HL-60 (cell line): ENCODE measurements at regions not wholly inside any gene's neighbourhood (a gene's known extent, or its start where the extent isn't known, plus 50 kb on each side); places are given as distances from the start of the nearest gene placed in this dataset.

Experiments used
- DNase-seq, 2 experiments: peaks; one replicate each; pipeline ENCODE4 v3.0.0-alpha.2; 2010 to 2020; ENCODE audit warnings: low read depth in 1 of 2, low spot score in 1 of 2
- H3K27ac ChIP-seq: fragments of 250-450 bp; sonication (Bioruptor Pico); replicated peaks from 2 replicates; pipeline ENCODE4 v1.5.1; 2020; ENCODE audit warnings: mild to moderate bottlenecking, moderate library complexity
- H3K27me3 ChIP-seq: fragments of 250-450 bp; sonication (Bioruptor Pico); 2 replicates; pipeline ENCODE4 v1.5.1; 2021; ENCODE audit warnings: mild to moderate bottlenecking, moderate library complexity; ENCODE audit not compliant: insufficient read depth, poor library complexity, severe bottlenecking
- H3K4me3 ChIP-seq: replicated peaks from 2 replicates; pipeline ENCODE4 v1.5.1; 2011; ENCODE audit warnings: mild to moderate bottlenecking, control low read depth, low read length; ENCODE audit not compliant: insufficient read depth
- GABPA ChIP-seq: IDR thresholded peaks from 2 replicates; pipeline ENCODE4 v1.6.1; 2012; ENCODE audit warnings: low read depth
- POLR2AphosphoS5 ChIP-seq: IDR thresholded peaks from 2 replicates; pipeline ENCODE4 v1.6.1; 2012; ENCODE audit warnings: low read depth
- REST ChIP-seq: IDR thresholded peaks from 2 replicates; pipeline ENCODE4 v1.6.1; 2012; ENCODE audit warnings: low read depth; ENCODE audit not compliant: insufficient replicate concordance
- SPI1 ChIP-seq: IDR thresholded peaks from 2 replicates; pipeline ENCODE4 v1.6.1; 2012; ENCODE audit warnings: low read depth, mild to moderate bottlenecking, borderline replicate concordance
- TF ChIP-seq, protein P1 (sequence below): IDR thresholded peaks from one replicate; pipeline ENCODE4 v1.5.1; 2011; ENCODE audit warnings: low read length, control low read depth, inconsistent platforms; ENCODE audit not compliant: insufficient read depth

DNA sequence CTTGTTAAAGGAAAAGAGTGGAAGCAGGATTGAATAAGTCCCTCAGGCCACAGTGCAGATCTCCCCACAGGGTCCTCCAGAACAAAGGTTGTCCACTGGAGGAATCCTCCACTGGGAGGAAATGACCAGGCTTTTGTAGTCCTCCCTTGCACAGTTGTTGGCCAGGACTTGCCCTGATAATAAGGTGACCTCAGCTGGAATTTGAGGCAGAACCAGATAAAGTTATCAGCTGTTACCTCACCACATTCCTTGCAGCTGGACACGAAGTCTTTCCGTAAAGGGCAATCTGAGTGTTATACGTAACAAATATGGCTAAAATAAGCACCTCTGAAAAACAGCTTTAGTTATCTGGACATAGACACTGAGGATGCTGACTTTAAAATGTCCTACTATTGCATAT is 83.5 kb upstream of the NAALADL2 start:
- TF ChIP-seq, protein P1, sequence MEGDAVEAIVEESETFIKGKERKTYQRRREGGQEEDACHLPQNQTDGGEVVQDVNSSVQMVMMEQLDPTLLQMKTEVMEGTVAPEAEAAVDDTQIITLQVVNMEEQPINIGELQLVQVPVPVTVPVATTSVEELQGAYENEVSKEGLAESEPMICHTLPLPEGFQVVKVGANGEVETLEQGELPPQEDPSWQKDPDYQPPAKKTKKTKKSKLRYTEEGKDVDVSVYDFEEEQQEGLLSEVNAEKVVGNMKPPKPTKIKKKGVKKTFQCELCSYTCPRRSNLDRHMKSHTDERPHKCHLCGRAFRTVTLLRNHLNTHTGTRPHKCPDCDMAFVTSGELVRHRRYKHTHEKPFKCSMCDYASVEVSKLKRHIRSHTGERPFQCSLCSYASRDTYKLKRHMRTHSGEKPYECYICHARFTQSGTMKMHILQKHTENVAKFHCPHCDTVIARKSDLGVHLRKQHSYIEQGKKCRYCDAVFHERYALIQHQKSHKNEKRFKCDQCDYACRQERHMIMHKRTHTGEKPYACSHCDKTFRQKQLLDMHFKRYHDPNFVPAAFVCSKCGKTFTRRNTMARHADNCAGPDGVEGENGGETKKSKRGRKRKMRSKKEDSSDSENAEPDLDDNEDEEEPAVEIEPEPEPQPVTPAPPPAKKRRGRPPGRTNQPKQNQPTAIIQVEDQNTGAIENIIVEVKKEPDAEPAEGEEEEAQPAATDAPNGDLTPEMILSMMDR, result no peak
- TF ChIP-seq GABPA (no peak), REST (no peak), POLR2AphosphoS5 (no peak), SPI1 (no peak)
- H3K27me3 ChIP-seq, result no peaks in the 10 kb centered on the region
- no peak overlapping the region for H3K27ac ChIP-seq
- no peak for DNase-seq
- H3K4me3 ChIP-seq, result no peak overlapping the region

GRCh38 chr3:174776123-174776522 is 83.0 kb upstream of the NAALADL2 start:
- no peak overlapping the region for H3K4me3 ChIP-seq
- no peaks in the 10 kb centered on the region for H3K27me3 ChIP-seq
- no peak for DNase-seq
- TF ChIP-seq SPI1 (no peak), GABPA (no peak), POLR2AphosphoS5 (no peak), REST (no peak)
- TF ChIP-seq, protein P1, result no peak
- H3K27ac ChIP-seq, result no peak overlapping the region

GRCh38 chr3:174776636-174777035 is 82.5 kb upstream of the NAALADL2 start:
- no peak for DNase-seq
- Histone ChIP-seq H3K4me3 (no peak overlapping the region), H3K27me3 (no peaks in the 10 kb centered on the region), H3K27ac (no peak overlapping the region)
- TF ChIP-seq, protein P1, result no peak
- TF ChIP-seq SPI1 (no peak), GABPA (no peak), REST (no peak), POLR2AphosphoS5 (no peak)
